Stimulated activated CD8-positive, alpha-beta memory T cell treated with anti-CD3 and anti-CD28 coated beads, Interleukin-4, amount 100 ng/mL, for 1 hour (primary cell): ENCODE measurements at regions not wholly inside any gene's neighbourhood (a gene's known extent, or its start where the extent isn't known, plus 50 kb on each side); places are given as distances from the start of the nearest gene placed in this dataset.
"Not testable (repeated sequence)": the region's sequence is repeated elsewhere in the genome, so short reads cannot be mapped to it uniquely, and the experiment has no call there.

ENCODE experiments used
- DNase-seq, 2 donors: peaks; one replicate each; pipeline ENCODE4 v3.0.0-alpha.2; 2020; ENCODE audit warnings: low read depth in 2 of 2, low spot score in 1 of 2

DNA sequence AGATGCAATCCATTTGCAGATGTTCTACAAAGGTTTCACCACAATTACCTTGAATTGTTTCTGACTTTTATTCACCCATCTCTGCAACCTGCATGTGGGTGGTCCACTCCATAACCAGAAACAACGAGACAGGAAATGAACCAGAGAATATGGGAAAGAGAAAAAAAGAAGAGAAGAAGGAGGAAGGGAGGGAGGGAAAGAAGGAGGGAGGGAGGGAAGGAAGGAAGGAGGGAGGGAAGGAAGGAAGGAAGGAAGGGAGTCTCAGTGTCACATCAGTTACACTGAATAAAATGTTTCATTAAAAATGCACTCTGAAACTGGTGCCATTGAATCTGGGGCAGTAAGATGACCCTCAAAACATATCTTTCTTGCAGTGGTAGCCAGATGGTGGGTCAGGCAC is 301.3 kb upstream of the MGMT start:
- no peak for DNase-seq

DNA sequence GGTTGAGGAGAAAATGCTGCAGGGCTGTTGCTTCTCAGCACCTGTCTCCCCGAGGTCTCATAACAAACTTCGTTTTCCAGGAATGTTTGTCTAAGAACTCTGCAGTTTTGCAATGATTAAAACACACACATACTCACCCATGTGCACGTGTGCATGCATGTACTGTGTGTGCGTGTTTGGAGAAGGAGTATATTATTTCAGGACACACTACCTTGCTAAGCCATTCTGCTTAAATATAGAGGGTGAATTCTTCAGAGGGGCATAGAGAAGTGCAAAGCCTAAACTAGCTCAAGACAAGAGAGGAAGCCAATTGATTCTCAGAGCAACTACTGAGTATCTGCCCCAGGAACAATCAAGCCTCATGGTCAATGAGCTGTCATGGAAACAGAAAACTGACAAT is 298.4 kb upstream of the MGMT start:
- no peak for DNase-seq

DNA sequence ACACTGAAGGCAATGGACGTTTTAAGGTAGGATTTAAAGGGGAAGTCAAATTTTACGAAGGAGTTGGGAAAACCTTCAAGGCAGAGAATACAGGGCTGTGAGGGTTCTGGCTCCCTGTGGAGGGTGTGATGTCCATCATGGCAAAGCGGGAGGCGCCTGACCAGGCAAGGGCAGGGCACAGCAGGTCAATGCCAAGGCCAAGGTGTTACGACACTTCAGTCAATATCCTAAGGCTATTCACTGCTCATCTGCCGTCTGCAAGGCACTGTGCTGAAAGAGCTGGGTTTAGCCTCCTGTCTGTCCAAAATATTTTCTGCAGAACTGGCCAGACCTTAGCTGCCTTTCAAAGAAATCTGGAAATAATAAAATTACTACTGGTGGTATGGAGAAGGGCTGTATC is 297.9 kb upstream of the MGMT start:
- no peak for DNase-seq

DNA sequence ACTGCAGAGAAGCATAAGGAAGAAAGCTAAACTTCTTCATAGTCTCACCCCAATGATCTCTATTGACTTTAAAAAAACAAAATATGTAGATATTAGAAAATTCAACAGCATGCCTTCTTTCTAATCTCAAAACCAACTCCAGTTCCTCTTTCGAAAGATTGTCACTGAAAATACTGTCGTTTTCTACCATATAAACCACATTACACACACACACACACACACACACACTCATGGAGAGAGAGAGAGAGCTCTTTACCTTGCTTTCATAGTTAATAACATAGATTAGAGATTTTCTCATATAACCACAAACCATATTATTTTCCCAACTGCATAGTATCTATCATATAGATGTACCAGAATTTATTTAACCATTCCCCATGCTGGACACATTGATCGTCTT is 296.2 kb upstream of the MGMT start:
- DNase-seq, result no peak

DNA sequence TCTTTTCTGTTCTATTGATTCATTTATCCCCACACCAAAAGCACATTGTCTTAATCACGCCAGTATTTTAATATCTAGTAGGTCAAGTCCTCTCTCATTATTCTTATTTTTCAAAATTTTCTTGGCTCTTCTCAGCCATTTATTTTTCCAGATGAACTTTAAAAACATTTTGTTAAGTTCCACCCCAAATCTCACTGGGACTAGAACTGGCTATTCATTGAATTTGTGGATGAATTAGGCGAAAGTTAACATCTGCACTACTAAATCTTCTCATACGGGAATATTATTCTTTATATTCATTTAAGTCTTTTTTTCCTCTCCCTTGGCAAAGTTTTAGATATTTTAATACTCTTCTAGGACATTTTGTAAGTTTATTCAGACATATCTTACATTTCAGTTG is 295.2 kb upstream of the MGMT start:
- no peak for DNase-seq

DNA sequence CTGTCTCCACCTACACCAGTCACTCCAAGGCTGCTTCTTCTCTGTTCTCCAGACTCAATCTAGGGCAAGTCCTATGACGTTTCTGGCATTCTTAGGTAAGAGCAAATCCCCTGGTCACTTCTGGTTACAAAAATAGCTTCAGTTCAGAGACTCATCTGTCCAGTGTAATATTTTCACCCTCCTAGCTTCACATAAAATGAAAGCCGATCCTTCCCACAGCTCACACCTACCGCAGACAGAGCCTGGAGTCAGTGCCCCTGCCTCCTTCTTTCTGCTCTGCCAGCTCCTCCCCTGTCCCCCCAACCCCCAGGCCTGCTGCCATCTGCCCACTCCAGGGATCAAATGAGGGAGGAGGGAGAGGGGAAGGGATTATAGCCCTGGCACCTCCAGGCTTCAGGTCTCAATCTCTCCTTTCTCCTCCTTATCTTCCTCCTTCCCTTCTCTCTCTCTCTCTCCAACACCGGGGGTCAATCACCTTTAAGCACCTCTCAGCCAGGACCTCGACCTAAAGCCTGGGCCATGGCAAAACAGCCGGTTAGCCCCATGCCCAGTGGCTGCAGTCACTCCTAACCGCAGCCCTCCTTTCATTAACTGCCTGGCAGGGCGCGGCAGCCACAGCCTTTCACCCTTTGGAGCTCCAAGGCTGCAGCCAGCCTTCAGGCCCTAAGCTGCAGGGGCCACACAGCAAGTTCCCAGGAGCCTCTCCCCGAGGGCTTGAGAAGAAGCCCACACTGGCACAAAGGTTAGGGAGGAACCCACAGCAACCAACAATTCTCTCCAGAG is 292.6 kb upstream of the MGMT start:
- no peak for DNase-seq

DNA sequence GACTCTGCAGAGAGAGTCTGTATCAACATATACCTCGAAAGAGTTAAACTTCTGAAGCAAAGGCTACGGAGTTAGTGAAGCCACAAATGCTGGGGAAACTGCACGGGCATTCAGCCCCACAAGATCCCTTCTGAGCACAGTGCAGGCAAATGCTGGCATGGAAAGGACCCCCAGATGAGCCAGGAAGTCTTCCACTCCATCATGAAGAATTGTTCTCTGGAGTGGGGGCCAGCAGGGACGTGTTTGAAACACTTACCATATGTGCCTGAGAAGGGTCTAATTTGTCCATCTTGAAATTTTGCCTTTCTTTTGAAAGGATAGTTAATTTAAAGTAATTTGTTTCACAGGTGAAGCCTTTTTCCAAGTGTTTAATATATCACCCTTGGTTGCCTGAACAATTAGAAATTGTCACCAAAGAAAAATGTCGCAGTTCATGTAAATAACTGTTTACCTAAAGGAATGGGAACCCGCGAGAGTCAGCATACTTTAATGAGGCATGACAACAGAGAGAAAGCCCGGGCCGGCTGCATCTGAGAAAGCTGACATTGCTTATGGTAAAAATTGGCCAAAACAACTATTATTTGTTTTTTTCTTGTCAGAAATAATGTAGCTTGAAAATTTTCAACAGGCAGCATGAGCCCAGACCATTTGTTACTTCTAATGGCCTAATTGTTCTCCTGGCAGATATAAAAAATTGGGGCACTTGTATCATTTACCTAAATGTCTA is 287.6 kb upstream of the MGMT start:
- DNase-seq, result no peak

DNA sequence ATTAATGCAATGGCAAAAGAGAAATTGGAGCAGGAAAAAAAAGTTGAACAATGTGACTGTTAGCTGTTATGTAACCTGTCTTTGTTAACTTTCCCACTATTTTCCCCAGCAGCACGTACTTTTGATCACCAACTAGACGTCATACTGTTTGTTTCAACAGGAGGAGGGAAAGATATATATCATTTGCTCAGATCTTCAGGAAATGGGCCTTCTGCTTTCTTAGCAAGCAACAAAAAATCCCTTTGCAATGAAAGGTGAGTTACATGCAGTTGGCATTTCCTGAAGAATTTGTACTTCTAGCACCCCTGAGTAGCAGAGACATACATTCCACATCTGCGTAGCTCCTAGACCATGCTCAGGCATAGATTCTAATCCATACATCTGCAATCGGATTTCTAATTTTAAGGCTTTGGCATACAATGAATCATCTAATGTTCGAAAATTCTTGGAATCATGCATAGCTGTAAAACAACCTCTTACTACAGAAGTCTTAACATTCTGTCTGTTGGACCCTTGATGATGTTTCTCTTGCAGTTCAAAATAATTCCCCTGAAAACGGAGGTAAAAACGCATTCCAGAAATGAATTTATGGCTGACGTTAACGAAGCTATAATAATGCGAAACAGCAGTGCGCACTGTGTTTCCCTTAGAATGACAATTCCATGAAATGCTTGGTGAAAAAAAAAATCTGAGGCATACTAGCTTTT is 286.9 kb upstream of the MGMT start:
- DNase-seq, result no peak

DNA sequence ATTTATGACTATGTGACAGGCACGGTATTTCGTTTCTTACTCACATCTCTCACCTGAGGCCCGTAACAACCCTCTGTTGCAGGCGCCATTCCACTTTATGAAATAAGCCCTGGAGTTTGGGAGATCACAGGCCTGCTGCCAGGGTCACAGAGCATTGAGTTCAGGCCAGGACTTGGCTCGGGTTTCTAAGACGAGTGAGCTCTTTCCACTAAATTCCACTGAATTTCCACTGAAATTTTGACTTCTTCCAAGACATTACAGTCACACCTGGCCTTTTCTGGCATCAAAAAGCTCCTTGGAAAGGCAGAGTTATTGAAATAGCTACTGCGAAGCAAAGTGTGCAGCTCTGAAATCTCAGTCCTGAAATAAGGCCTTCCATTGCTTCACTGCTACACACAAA is 282.8 kb upstream of the MGMT start:
- no peak for DNase-seq

DNA sequence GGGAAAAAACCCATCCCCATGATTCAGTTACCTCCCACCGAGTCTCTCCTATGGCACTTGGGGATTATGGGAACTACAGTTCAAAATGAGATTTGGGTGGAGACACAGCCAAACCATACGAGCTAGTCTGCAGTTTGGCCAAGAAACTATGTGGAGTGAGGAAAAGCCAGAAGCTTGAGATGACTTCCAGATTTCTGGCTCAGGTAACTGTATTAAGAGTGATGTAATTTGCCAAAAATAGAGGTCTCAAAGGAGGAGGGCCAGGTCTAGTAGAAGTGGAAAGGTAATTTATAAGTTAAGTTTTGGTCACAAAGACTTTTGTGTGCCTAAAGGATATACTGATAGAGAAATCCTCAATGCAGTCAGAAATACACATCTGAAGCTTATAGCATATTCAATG is 279.7 kb upstream of the MGMT start:
- DNase-seq, result no peak

DNA sequence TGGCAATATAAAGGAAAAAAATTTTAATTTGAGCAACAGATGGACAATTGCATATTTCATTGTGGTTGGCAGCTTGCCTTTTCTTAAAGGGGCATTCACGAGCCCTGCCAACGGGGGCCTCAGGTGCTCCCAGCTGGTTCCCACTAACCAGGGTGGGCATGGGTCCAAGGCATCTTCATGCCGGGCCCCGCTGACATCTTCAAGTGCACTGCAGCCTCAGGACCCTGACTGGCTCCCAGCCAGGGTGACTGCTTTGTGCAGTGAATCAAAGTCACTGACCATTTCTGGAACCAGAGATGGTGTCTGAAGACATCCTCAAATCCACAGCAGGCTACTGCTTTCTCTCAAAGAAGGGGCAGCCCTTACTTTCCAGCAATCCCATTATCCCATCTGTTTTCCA is 275.2 kb upstream of the MGMT start:
- no peak for DNase-seq

DNA sequence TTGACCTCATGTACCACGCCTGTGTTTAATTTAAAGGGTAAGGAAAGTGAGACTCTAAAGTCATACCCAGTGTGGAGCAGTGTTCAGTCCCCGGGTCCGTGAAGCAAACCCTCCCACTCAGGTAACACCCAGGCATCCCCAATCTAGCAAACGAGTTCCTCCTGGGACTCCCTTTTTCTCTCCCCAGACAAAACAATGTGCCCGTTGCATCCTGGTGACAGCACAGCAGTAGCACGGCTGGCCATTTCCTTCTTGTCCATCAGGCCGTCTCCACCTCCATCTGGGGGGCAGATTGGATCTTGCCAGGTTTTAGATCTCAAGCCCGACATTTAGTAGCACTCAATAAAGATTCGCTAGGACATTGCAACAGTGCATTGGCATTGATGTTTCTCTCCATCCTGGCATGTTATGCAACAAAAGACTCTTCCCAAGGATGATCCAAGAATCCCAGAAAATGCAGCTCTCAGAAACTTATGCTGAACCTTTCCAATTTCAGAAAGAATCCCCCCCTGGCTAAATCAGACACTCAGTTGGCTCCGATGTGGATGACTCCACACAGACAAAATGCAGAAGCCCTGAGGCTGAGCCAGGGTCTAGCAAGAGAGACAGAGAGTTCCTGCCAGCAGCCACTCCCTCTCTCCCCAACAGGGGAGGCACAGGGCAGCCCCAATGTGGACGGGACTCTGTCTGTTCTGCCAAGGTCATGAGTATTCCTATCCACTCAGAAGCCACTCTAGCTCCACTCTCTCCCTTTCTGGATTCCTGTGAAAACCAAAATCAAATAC is 274.5 kb upstream of the MGMT start:
- DNase-seq, result no peak

DNA sequence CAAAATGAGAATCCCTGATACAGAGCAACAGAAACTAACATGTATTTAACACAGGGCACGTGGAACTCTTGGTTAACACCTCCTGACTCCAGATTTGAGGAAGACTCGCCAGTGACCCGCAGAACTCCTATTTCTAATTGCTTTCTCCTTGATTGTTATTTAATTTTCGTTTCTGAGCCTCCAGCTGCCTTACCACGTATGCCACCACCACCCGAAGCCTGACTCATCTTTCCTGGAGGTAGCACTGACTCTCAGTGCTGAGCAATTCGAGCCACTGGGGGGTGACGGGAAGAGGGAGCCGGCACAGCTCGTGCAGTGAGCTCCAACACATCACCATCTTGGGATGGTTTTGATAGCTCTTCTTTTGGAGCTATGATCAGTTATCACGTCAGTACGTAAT is 273.9 kb upstream of the MGMT start:
- no peak for DNase-seq

DNA sequence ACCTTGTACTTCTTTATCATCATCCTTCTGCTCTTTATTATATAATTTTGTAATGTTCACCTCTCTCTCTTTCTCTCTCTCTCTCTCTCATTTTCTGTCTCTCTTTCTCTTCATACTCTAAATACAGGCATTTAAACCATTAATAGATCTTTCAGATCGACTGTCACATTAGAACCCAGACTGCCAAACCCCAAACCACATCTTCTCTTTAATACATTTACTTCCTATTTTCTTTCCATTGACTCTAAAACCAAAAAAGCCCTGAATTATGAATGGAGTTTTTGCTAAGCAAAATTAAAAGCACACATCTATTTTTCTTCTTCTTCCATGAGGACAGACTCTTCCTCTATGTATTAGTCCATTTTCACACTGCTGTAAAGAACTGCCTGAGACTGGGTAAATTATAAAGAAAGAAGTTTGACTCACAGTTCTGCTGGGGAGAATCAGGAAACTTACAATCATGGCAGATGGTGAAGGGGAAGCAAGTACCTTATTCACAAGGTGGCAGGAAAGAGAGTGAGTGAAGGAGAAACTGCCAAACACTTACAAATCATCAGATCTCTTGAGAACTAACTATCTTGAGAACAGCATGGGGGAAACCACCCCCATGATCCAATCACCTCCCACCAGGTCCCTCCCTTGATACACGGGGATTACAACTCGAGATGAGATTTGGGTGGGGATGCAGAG is 272.7 kb upstream of the MGMT start:
- no peak for DNase-seq

DNA sequence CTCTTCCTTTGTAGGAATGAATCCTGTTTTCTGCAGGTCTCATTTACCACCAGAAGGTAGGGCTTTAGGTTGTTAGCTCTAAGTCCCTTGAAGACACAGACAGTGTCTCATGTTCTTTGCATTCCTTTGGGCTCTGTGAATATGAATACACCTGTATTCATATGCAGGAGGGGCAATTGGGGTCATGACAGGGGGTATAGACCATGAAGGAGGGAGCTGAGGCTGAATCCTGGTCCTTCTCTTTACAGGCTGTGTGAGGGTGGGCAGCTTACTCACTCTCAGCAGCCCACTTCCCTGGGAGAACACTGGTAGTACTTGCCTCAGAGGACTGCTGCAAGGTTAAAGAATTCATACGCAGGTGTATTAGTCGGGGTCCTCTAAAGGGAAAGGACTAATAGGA is 267.2 kb upstream of the MGMT start:
- DNase-seq, result no peak

DNA sequence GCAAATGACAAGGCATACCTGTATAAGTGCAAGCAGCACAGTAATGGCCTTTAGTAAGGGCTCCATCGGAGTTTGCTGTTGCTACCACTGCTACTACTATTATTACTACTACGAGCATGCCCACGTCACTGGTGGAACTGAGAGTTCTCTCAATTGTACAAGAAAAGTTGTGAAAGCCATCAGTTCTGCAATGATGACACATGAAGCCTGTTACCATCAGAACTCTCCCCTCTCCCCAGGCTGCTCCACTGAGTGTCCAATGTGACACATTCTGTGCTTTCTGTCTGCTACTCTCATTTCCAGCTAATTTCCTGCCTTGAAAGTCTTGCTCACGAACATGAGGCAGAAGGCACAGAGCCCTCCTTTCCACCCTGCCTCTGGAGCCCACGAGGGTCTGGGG is 263.2 kb upstream of the MGMT start:
- no peak for DNase-seq

DNA sequence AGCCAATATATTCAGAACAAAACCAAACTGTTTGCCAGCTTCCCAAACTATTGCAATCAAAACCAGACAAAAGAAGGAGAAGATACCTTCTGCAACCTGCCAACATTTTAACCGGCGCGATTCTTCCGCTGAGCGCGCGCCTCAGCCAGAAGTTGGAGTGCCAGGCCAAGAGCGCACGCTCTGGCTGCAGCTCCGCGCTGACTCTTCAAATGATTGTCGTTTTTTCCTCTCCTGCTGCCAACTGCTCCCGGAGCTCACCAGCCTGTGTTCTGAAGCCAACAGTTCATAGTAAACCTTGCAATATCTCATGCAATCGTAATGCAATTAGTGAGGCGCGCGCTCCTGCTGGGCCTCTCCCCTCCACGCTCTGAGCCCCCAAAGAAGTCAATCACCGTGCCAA is 259.7 kb upstream of the MGMT start:
- no peak for DNase-seq

DNA sequence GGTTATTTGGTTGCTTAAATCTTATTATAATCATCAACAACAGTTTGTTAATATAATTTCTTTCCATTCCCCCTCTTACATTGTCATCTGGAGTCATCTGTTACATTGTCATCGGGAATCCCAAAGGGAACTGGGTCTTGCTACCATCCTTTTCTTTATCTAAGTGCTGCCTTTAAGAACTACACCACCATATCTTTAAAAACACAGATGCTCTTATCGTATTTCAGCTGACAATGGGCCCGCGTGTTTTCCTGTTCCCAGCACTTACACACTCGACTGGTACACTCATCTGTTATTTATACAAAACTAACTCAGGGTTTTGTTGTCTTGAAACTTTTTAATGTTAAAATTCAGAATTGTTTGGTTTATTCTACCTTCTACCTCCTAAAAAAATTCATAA is 256.2 kb upstream of the MGMT start:
- no peak for DNase-seq

DNA sequence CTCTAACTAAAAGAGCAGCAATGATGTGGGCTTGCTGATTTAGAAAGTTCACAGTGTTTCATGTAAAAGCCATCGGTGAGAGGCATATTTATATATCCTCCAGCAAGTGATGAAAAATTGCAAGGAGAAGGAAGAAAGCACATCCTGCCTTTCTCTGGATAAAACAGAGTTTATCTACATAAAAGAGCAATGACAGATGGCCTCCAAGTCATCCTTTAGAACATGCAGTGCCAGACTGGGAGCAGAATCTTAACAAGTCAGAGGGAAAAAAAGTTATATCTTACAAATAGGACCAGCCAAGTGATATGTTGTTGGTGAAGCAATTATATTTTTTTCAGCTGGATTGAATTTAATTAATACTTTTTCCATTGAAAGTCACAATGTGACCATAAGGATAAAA is 253.8 kb upstream of the MGMT start:
- no peak for DNase-seq

DNA sequence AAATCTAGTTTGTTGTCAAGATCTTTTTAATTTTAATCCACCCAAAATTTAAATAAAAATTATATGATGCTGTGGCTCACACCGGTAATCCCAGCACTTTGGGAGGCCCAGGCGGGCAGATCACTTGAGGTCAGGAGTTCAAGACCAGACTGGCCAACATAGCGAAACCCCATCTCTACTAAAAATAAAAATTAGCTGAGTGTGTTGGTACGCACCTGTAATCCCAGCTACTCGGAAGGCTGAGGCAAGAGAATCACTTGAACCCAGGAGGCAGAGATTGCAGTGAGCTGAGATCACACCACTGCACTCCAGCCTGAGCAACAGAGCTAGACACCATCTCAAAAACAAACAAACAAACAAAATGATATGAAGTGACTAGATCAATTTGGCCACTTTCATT is 253.0 kb upstream of the MGMT start:
- not testable (repeated sequence) for DNase-seq

DNA sequence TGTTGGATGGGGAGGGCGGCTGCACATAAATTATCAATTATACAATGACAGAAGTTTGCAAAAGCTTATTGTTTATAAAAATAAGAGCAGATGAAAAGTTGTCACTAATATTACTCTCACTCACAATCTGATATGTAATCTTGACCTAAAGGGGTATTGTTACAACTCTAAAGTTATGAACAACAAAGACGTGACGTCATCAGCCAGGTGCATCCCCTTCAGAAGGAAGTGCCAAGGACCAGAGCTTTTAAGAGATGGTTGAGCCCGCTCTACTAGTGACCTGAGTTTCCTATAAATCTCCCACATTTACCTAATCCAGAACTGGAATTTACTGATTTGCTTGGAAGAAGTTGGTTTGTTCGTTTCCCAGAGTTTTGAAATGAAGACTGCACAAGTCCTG is 247.7 kb upstream of the MGMT start:
- no peak for DNase-seq
